ENCODE measurements at regions not wholly inside any gene's neighbourhood (a gene's known extent, or its start where the extent isn't known, plus 50 kb on each side); places are given as distances from the start of the nearest gene placed in this dataset.

DNA sequence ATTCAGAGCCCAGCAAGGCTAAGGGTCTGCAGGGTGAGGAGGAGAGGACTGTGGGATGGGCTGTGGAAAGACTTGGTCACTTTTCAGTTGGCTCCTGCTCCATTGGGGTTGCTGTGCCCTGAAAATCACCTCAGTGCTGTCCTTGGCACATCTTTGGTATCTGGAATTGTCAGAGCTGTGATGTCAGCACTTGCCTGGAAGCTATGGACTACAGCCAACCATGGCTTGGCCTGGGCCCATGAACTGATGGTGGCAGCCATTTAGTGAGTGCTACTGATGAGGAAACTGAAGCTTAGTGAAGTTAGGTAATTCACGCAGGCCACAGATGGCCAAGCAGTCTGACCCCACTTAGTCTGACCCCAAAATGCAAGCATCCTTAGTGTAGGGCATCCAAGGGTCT, 121.8 kb upstream of the SERPINE2 start:
- no peak for TF ChIP-seq EZH2 (IDR thresholded peaks at IDR 0.05; ENCODE audit: borderline replicate concordance, low read length)
- TF ChIP-seq, protein P1, sequence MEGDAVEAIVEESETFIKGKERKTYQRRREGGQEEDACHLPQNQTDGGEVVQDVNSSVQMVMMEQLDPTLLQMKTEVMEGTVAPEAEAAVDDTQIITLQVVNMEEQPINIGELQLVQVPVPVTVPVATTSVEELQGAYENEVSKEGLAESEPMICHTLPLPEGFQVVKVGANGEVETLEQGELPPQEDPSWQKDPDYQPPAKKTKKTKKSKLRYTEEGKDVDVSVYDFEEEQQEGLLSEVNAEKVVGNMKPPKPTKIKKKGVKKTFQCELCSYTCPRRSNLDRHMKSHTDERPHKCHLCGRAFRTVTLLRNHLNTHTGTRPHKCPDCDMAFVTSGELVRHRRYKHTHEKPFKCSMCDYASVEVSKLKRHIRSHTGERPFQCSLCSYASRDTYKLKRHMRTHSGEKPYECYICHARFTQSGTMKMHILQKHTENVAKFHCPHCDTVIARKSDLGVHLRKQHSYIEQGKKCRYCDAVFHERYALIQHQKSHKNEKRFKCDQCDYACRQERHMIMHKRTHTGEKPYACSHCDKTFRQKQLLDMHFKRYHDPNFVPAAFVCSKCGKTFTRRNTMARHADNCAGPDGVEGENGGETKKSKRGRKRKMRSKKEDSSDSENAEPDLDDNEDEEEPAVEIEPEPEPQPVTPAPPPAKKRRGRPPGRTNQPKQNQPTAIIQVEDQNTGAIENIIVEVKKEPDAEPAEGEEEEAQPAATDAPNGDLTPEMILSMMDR (IDR thresholded peaks at IDR 0.05; ENCODE audit: low read length) = no peak
- Histone ChIP-seq H3K9me3 (ENCODE audit: low read length) (no peaks in the 10 kb centered on the region), H2AFZ (ENCODE audit: low read length) (no peak overlapping the region), H3K9me2 (ENCODE audit: low read depth, low read length) (no peaks in the 10 kb centered on the region), H3F3A (ENCODE audit: insufficient read depth, low read length) (no peaks in the 10 kb centered on the region), H3K36me3 (ENCODE audit: insufficient read depth, low read length) (no peaks in the 10 kb centered on the region), H3K9ac (ENCODE audit: low read length) (no peak overlapping the region), H3K79me2 (ENCODE audit: insufficient read depth, low read length) (no peaks in the 10 kb centered on the region), H3K27ac (ENCODE audit: low read depth, low read length, poor library complexity, severe bottlenecking) (no peak overlapping the region), H3K4me1 (ENCODE audit: insufficient read depth, low read length, severe bottlenecking) (no peaks in the 10 kb centered on the region), H3K27me3 (ENCODE audit: insufficient read depth, low read length) (no peaks in the 10 kb centered on the region; the same call in 1 of the 2 replicates), H3K4me3 (ENCODE audit: low read depth, low read length, poor library complexity, severe bottlenecking) (no peak overlapping the region), H4K20me1 (ENCODE audit: insufficient read depth, low read length) (no peaks in the 10 kb centered on the region), H3K4me2 (ENCODE audit: low read length) (no peak overlapping the region)

DNA sequence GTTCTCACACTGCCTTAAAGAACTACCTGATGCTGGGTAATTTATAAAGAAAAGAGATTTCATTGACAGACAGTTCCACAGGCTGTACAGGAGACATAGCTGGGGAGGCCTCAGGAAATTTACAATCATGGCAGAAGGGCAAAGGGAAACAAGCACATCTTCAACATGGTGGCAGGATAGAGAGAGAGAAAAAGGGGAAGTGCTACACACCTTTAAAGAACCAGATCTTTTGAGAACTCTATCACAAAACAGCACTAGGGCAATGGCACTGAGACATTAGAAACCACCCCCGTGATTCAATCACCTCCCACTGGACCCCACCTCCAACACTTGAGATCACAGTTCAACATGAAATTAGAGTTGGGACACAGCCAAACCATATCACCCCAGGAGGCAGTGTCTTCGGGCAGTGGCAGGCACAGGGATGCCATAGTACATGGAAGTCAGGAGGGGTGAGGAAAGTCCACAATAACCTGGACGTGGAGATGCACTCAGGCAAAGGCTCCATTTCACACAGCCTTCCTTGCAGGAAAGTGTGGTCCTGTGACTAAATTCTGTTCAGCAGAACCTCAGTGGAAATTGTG, 120.4 kb upstream of the SERPINE2 start:
- no peaks in the 10 kb centered on the region for H4K20me1 ChIP-seq (ENCODE audit: insufficient read depth, low read length)
- H3K9me3 ChIP-seq (ENCODE audit: low read length) = no peaks in the 10 kb centered on the region
- H3K36me3 ChIP-seq (ENCODE audit: insufficient read depth, low read length) = no peaks in the 10 kb centered on the region
- no peaks in the 10 kb centered on the region for H3K4me1 ChIP-seq (ENCODE audit: insufficient read depth, low read length, severe bottlenecking)
- H3K4me2 ChIP-seq (ENCODE audit: low read length) = no peak overlapping the region
- H3K9ac ChIP-seq (ENCODE audit: low read length) = no peak overlapping the region
- H3F3A ChIP-seq (ENCODE audit: insufficient read depth, low read length) = no peaks in the 10 kb centered on the region
- no peaks in the 10 kb centered on the region for H3K9me2 ChIP-seq (ENCODE audit: low read depth, low read length)
- H3K79me2 ChIP-seq (ENCODE audit: insufficient read depth, low read length) = no peaks in the 10 kb centered on the region
- TF ChIP-seq EZH2 (IDR thresholded peaks at IDR 0.05; ENCODE audit: borderline replicate concordance, low read length) = no peak
- TF ChIP-seq, protein P1 (IDR thresholded peaks at IDR 0.05; ENCODE audit: low read length) = no peak
- H3K27ac ChIP-seq (ENCODE audit: low read depth, low read length, poor library complexity, severe bottlenecking) = no peak overlapping the region
- no peak overlapping the region for H3K4me3 ChIP-seq (ENCODE audit: low read depth, low read length, poor library complexity, severe bottlenecking)
- H2AFZ ChIP-seq (ENCODE audit: low read length) = no peak overlapping the region
- H3K27me3 ChIP-seq (ENCODE audit: insufficient read depth, low read length) = no peaks in the 10 kb centered on the region; the same call in 1 of the 2 replicates

DNA sequence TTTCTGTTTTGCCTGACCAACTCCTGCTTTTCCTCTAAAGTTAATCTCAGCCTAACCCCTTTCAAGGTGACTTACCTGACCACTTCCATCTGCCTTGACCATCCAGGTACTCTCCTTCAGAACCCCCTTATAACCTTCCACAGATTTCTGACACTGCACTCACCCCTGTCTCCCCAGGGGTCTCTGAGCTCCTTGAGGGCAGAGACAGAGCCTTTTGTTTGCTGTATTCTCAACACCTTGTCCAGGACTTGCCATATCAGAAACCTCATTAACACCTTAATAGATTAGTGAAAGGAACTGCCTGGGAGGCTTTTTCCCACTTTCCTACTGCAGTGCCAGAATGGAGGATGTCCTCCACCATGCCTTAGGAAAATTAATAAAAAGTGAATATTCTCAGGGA, 119.7 kb upstream of the SERPINE2 start:
- Histone ChIP-seq H3K9me2 (ENCODE audit: low read depth, low read length) (no peaks in the 10 kb centered on the region), H3K36me3 (ENCODE audit: insufficient read depth, low read length) (no peaks in the 10 kb centered on the region), H3F3A (ENCODE audit: insufficient read depth, low read length) (no peaks in the 10 kb centered on the region), H3K9ac (ENCODE audit: low read length) (no peak overlapping the region), H3K4me1 (ENCODE audit: insufficient read depth, low read length, severe bottlenecking) (no peaks in the 10 kb centered on the region), H3K27me3 (ENCODE audit: insufficient read depth, low read length) (no peaks in the 10 kb centered on the region; the same call in 1 of the 2 replicates), H4K20me1 (ENCODE audit: insufficient read depth, low read length) (no peaks in the 10 kb centered on the region), H3K79me2 (ENCODE audit: insufficient read depth, low read length) (no peaks in the 10 kb centered on the region), H3K9me3 (ENCODE audit: low read length) (no peaks in the 10 kb centered on the region), H3K4me3 (ENCODE audit: low read depth, low read length, poor library complexity, severe bottlenecking) (no peak overlapping the region), H3K4me2 (ENCODE audit: low read length) (no peak overlapping the region), H2AFZ (ENCODE audit: low read length) (no peak overlapping the region), H3K27ac (ENCODE audit: low read depth, low read length, poor library complexity, severe bottlenecking) (no peak overlapping the region)
- TF ChIP-seq, protein P1 (IDR thresholded peaks at IDR 0.05; ENCODE audit: low read length) = no peak
- no peak for TF ChIP-seq EZH2 (IDR thresholded peaks at IDR 0.05; ENCODE audit: borderline replicate concordance, low read length)

All from OCI-LY1 (cell line).